GM06990 (cell line): ENCODE measurements at regions not wholly inside any gene's neighbourhood (a gene's known extent, or its start where the extent isn't known, plus 50 kb on each side); places are given as distances from the start of the nearest gene placed in this dataset.

Experiments
- DNase-seq: peaks from one replicate; pipeline ENCODE4 v3.0.0-alpha.2; 2011; ENCODE audit not compliant: insufficient read length; ENCODE audit errors: extremely low read depth
- H3K27me3 ChIP-seq: replicated peaks from 2 replicates; pipeline ENCODE4 v1.6.0; 2011; ENCODE audit warnings: low read length; ENCODE audit not compliant: control insufficient read depth, insufficient read depth
- H3K36me3 ChIP-seq: 2 replicates; pipeline ENCODE4 v1.5.1; 2011; ENCODE audit warnings: low read length; ENCODE audit not compliant: control insufficient read depth, insufficient read depth
- H3K4me3 ChIP-seq: replicated peaks from 2 replicates; pipeline ENCODE4 v1.5.1; 2011; ENCODE audit warnings: low read depth, mild to moderate bottlenecking, control low read depth, low read length
- CTCF ChIP-seq: IDR thresholded peaks from 2 replicates; pipeline ENCODE4 v1.5.1; 2011; ENCODE audit warnings: low read length, control low read depth, mild to moderate bottlenecking, inconsistent platforms; ENCODE audit not compliant: insufficient read depth, poor library complexity, severe bottlenecking

GRCh38 chr7:115233809-115234208 lies 311.9 kb downstream of the MDFIC start:
- DNase-seq = no peak
- Histone ChIP-seq H3K27me3 (no peaks in the 10 kb centered on the region), H3K36me3 (no peaks in the 10 kb centered on the region), H3K4me3 (no peak overlapping the region)
- TF ChIP-seq CTCF = no peak

GRCh38 chr7:115232041-115232440 lies 310.1 kb downstream of the MDFIC start:
- no peak for TF ChIP-seq CTCF
- no peak for DNase-seq

GRCh38 chr7:115230882-115231571 lies 309.1 kb downstream of the MDFIC start:
- no peak for DNase-seq
- Histone ChIP-seq H3K36me3 (no peaks in the 10 kb centered on the region), H3K4me3 (no peak overlapping the region), H3K27me3 (no peaks in the 10 kb centered on the region)
- TF ChIP-seq CTCF = no peak

More at GRCh38 chr7:115232041-115232440, 310.1 kb downstream of the MDFIC start:
- Histone ChIP-seq H3K36me3 (no peaks in the 10 kb centered on the region), H3K27me3 (no peaks in the 10 kb centered on the region), H3K4me3 (no peak overlapping the region)

- DNase-seq = no peak
- Histone ChIP-seq H3K36me3 (no peaks in the 10 kb centered on the region), H3K4me3 (no peak overlapping the region), H3K27me3 (no peaks in the 10 kb centered on the region)
- no peak for TF ChIP-seq CTCF
Measured at GRCh38 chr7:115229401-115230105, 307.7 kb downstream of the MDFIC start.

- Histone ChIP-seq H3K4me3 (no peak overlapping the region), H3K36me3 (no peaks in the 10 kb centered on the region), H3K27me3 (no peaks in the 10 kb centered on the region)
- no peak for DNase-seq
- no peak for TF ChIP-seq CTCF
Measured at GRCh38 chr7:115227473-115228235, 305.8 kb downstream of the MDFIC start.
